ENCODE measurements at regions not wholly inside any gene's neighbourhood (a gene's known extent, or its start where the extent isn't known, plus 50 kb on each side); places are given as distances from the start of the nearest gene placed in this dataset.

- no peak for DNase-seq (ENCODE audit: insufficient read length, low spot score)
- no peak for FAIRE-seq
- TF ChIP-seq POLR2A (IDR thresholded peaks at IDR 0.05; ENCODE audit: low read depth, low read length) = no peak
Measured at GRCh38 chr4:80129785-80130184, 56.8 kb upstream of the ANTXR2 start.

GRCh38 chr4:80128941-80129340 is 55.9 kb upstream of the ANTXR2 start:
- no peak for DNase-seq (ENCODE audit: insufficient read length, low spot score)
- peak; percentile 38 for FAIRE-seq
- no peak for TF ChIP-seq POLR2A (IDR thresholded peaks at IDR 0.05; ENCODE audit: low read depth, low read length)

- FAIRE-seq (no peak), DNase-seq (ENCODE audit: insufficient read length, low spot score) (no peak)
- TF ChIP-seq POLR2A (IDR thresholded peaks at IDR 0.05; ENCODE audit: low read depth, low read length) = no peak
Measured at GRCh38 chr4:80127870-80128419, 54.9 kb upstream of the ANTXR2 start.

GRCh38 chr4:80126435-80126834 is 53.4 kb upstream of the ANTXR2 start:
- no peak for TF ChIP-seq POLR2A (IDR thresholded peaks at IDR 0.05; ENCODE audit: low read depth, low read length)
- DNase-seq (ENCODE audit: insufficient read length, low spot score) (no peak), FAIRE-seq (no peak)

- DNase-seq (ENCODE audit: insufficient read length, low spot score) (no peak), FAIRE-seq (peak; percentile 23)
- no peak for TF ChIP-seq POLR2A (IDR thresholded peaks at IDR 0.05; ENCODE audit: low read depth, low read length)
Measured at GRCh38 chr4:80125252-80126177, 52.5 kb upstream of the ANTXR2 start.

- no peak for TF ChIP-seq POLR2A (IDR thresholded peaks at IDR 0.05; ENCODE audit: low read depth, low read length)
- DNase-seq (ENCODE audit: insufficient read length, low spot score) (no peak), FAIRE-seq (no peak)
Measured at GRCh38 chr4:80124246-80125211, 51.5 kb upstream of the ANTXR2 start.

Data from H54 (cell line).